ENCODE measurements at regions not wholly inside any gene's neighbourhood (a gene's known extent, or its start where the extent isn't known, plus 50 kb on each side); places are given as distances from the start of the nearest gene placed in this dataset.

- no peak for DNase-seq (ENCODE audit: low spot score)
Measured at GRCh38 chr11:41861838-41862237, 402.4 kb upstream of the LRRC4C start.

DNA sequence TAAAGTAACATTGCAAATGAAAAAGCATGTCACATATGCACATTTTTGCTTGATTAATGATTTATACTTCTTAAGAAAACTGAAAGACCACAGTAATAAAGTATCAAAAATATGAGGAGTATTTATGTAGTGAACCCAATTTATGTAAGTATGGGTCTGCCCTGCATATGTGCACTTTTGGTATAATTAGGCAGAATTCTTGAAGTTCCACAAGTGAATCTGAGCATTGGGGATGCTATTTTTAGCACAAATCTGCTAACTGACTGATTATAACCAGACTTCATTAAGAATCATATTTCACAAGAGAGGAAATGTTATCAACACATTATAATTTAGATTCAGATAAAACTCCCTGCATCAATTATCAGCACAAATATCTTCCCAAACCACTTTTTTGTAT, 407.1 kb upstream of the LRRC4C start:
- DNase-seq (ENCODE audit: low spot score) = no peak

DNA sequence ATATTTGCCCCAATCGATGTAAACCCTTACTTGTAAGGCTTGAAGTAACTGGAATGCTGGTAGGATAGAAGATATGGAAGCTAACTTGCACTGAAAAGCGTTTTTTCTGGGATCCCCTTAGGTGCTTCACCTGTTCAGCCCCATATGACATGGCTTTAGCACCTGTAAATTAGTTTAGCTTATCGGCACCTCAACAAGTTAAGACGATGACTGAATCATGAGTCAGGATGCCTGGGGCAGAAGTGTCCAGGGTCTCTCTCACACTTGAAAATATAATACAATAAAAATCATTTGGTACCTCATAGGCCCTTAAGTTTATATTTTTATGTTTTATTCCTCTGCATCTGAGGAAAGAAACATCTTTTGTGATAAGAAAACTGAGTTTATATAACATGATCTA, 409.2 kb upstream of the LRRC4C start:
- DNase-seq (ENCODE audit: low spot score) = no peak

DNA sequence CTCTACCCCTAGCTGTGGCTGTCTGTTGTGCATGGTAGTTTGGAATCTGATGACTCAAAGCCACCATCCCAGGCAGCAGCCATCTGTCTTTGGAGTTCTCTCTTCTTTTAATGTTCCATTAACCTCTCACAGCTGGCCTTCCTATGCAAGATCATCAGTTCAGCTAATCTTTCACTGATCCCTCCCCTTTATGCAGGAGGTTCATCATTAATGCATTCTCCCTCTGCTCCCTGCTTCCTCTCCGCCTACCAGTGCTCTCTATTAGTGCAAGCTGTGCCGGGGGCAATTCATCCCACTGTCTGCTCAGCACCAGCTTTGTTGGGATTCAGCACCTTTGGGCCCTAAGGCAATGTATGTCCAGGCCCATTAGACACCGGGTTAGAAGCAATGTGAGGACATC, 413.0 kb upstream of the LRRC4C start:
- no peak for DNase-seq (ENCODE audit: low spot score)

DNA sequence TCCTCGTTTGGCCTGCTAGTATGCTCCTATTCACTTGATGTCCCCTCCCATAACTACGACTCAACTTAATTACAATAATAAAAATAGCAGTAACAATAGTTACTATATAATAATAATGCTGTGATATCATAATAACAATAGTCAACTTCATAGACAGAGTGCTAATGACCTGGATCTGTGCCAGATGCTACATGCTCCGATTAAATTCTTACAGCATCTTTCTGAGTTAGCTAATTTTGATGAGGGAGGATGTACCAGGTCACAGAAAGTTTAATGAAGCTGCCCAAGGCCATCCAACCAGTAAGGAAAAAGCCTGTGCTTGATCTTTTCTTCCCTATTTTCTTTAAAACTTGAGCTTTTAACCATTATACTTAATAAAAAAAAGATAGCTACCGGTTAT, 413.4 kb upstream of the LRRC4C start:
- DNase-seq (ENCODE audit: low spot score) = no peak

GRCh38 chr11:41878095-41878494, 418.6 kb upstream of the LRRC4C start:
- no peak for DNase-seq (ENCODE audit: low spot score)

DNA sequence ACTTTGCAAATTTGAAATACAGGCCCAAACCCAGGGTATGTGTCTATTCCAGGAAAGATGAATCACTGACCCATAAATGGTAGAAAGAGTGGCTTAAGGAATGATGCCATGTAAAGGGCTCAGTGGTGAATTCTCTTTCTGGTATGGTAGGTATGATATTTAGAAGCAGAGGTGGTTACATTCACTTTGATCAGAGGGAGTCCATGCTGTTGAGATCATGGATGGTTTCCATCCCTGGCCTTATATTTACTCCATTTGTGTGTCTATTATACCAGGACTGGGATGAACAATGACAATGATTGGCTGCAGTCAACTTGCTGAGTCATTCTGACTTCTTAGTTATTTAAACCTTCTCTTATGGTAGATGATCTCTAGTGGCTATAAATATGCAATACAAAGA, 419.8 kb upstream of the LRRC4C start:
- no peak for DNase-seq (ENCODE audit: low spot score)

GRCh38 chr11:41895081-41895480, 435.6 kb upstream of the LRRC4C start:
- no peak for DNase-seq (ENCODE audit: low spot score)

DNA sequence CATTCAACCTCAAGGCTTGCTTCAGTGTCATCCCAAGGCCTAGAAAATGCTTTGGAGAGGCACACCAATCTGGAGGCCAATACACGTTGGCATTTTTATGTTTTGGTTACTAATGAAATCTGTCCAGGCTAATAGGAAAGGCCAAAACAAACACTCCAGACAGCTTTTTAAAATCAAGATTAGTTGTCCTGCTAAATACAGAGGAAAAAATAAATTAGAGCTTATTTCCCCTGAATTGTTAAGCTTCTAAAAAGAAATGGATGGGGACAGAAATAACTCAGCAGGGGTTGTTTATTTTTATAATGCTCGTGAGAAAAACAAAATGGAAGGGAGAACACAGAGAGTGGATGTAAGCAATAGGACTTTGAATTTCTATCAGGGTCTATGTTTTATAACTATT, 438.5 kb upstream of the LRRC4C start:
- DNase-seq (ENCODE audit: low spot score) = no peak

DNA sequence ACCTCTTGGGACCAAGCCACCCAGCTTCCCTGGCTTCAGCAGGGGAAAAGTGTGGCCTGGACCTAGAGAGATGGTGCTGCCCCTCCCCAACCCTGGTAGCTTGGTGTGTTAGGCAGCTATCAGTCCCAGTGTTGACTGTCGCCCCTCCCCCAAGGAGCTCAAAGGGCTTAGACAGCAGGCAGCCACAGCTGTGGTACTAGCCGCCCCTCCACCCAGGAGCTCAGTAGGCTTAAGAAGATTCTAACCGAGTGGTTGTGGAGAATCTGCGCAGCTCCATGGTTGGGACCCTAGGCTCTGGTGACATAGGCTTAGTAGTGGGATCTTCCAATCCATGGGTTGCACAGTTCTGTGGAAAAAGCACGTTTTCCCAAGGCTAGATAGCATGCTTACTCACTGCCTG, 458.4 kb upstream of the LRRC4C start:
- no peak for DNase-seq (ENCODE audit: low spot score)

GRCh38 chr11:41920374-41920773, 460.9 kb upstream of the LRRC4C start:
- DNase-seq (ENCODE audit: low spot score) = no peak

DNA sequence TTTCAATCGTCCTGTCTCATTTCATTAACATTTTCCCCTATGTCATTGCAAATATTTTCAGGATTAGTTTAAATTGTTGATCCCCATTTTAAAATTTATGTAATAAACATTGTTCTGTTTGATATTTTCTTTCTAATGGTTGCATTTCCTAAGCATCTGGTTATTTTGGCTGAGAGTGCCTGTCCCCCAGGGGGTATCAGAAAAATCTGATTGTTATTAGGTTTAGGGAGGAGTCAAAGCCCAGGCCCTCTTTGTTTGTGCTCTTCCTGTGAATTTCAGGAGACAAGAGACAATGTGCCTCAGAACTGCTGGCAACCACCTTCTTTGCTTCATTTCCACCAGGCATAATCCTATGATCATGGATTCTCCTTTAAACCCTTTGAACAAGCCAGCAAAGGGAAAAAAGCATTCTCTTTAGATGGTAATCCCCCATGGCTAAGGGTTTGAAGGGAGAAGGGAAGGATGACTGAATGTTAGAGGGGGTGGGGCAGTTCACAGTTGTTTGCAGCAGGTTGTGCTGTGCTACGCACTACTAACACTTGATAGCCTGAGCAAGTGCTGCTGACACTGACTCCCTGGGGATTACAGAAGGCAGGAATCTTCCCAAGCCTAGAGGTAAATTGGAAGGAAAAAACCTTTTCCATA, 462.4 kb upstream of the LRRC4C start:
- DNase-seq (ENCODE audit: low spot score) = no peak

DNA sequence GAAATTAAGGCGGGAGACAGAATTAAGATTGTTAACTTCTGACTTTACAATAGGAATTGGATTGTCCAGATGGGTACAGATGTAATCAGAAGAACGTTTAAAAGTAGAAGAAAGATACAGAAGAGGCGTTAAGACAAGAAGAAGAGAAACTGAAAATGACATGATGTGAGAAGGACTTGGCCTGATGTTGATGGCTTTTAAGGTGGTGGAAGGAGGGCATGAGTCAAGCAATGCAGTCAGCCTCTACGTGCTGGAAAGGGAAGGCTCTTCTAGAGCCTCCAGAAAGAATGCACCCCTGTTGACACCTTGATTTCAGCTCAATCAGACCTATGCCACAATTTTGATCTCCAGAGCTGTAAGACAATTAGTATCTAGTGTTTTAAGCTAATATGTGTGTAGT, 466.9 kb upstream of the LRRC4C start:
- no peak for DNase-seq (ENCODE audit: low spot score)

GRCh38 chr11:41935241-41935640, 475.8 kb upstream of the LRRC4C start:
- no peak for DNase-seq (ENCODE audit: low spot score)

DNA sequence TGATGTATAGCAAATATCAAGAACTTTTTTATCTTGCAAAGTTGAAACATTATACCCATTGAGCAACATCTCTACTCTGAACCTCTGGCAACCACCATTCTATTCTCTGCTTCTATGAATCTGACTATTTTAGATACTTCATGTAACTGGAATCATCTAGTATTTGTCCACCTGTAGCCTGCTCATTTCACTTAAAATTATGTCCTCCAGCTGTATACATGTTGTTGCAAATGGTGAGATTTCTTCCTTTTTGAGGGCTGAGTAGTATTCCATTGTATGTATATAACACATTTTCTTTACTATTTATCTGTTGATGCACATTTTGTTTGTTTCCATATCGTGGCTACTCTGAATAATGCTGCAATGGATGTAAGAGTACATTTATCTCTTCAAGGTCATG, 476.3 kb upstream of the LRRC4C start:
- DNase-seq (ENCODE audit: low spot score) = no peak

DNA sequence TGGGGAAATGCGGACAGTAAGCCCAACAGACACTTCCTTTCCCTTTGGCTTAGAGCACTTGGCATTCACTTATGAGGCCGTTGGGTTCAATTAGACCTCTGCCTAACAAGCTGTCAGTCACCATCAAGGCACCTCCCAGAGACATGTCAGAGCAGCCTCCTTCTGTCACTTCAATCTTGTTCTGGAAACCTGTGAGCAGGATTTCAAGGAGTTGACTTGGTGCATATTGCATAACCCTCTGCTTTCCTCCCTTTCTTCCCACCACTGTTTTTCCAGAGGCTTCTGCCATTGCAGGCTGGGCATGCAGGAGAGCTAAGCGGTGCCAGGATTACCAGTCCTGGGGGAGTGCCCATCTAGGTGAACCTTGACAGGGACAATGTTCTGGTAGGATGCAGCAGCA, 484.2 kb upstream of the LRRC4C start:
- no peak for DNase-seq (ENCODE audit: low spot score)

GRCh38 chr11:41947392-41947791, 487.9 kb upstream of the LRRC4C start:
- DNase-seq (ENCODE audit: low spot score) = no peak

DNA sequence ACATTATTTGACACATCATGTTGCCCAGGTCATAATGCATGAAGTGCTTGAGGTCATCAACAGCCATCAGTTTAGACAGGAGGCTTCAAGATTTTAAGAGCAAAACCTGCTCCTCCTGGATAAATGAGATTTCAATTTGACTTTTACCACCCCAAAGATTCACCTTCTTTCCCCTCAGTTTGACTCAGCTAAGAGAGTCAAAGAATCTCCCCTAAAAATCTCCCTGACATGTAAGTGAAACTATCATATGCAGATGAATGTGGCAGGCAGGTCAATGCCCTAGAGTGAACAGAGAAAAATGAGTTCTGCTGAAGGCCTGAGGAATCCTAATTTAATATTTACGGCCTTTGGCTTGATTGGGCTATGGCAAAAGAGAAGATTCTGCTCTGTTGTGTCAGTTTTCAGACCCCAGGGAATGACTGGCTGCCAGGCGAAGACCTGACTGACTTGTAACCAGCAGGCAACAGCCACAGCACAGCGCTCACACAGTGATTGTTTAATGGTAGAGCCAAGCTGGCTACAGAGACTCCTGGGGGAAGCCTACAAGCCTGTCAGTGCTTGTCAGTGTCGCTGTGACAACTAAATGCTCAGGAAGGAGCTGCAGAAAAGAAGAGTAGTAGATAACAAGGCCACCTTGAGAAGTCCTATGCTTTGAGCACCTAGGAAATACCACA, 491.2 kb upstream of the LRRC4C start:
- no peak for DNase-seq (ENCODE audit: low spot score)

DNA sequence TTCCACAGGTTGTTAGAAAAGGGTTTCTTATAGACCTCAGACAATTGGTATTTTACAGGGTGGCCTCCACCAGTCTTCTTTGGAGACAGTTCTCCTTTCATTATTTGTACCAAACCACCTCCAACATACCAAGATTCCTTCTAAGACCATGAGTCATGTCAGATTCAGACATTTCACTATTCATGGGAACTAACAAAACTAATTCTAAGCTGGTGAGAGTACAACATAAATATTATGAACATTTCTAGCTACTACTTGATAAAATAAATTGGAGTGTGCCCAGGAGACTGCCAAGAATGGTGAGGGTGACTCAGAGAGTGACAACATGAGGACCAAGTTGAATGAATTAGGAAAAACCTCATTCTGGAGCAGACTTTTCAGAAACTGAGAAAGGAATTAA, 494.6 kb upstream of the LRRC4C start:
- no peak for DNase-seq (ENCODE audit: low spot score)

GRCh38 chr11:41955066-41955465, 495.6 kb upstream of the LRRC4C start:
- DNase-seq (ENCODE audit: low spot score) = no peak

GRCh38 chr11:41955635-41956400, 496.4 kb upstream of the LRRC4C start:
- no peak for DNase-seq (ENCODE audit: low spot score)

- no peak for DNase-seq (ENCODE audit: low spot score)
Measured at GRCh38 chr11:41963406-41963805, 504.0 kb upstream of the LRRC4C start.

DNA sequence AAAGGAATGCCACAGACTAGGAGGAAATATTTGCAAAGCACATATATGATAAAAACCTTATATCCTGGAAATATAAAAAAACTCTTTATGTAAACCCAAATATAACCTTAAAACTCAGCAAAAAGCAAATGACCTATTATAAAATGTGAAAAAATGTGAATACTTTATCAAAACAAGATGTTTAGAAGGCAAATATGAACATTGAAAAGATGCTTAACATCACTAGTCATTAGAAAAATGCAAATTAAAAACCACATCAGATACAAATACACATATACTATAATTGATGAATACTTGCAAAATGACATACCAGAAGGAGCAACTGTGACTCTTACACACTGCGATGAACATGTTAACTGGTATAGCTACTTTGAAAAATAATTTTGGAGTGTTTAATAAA, 511.2 kb upstream of the LRRC4C start:
- no peak for DNase-seq (ENCODE audit: low spot score)

- no peak for DNase-seq (ENCODE audit: low spot score)
Measured at GRCh38 chr11:41971592-41971991, 512.1 kb upstream of the LRRC4C start.
